ENCODE measurements at regions not wholly inside any gene's neighbourhood (a gene's known extent, or its start where the extent isn't known, plus 50 kb on each side); places are given as distances from the start of the nearest gene placed in this dataset.

DNA sequence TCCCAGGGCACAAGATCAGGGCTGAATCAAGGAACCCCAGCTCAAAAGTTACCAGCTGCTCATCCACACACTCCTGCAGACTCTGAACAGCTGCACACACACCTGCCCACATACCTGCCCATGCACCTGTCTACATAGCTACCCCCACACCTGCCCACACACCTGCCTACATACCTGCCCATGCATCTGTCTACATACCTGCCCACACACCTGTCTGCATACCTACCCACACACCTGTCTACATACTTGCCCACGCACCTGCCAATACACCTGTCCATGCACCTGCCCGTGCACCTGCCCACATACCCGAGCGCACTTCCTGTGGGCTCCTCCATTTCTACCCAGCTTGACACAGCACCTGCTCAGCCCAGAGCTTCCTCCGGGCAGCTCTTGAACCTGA lies 122.8 kb upstream of the AGAP1 start:
- TF ChIP-seq, protein P1, sequence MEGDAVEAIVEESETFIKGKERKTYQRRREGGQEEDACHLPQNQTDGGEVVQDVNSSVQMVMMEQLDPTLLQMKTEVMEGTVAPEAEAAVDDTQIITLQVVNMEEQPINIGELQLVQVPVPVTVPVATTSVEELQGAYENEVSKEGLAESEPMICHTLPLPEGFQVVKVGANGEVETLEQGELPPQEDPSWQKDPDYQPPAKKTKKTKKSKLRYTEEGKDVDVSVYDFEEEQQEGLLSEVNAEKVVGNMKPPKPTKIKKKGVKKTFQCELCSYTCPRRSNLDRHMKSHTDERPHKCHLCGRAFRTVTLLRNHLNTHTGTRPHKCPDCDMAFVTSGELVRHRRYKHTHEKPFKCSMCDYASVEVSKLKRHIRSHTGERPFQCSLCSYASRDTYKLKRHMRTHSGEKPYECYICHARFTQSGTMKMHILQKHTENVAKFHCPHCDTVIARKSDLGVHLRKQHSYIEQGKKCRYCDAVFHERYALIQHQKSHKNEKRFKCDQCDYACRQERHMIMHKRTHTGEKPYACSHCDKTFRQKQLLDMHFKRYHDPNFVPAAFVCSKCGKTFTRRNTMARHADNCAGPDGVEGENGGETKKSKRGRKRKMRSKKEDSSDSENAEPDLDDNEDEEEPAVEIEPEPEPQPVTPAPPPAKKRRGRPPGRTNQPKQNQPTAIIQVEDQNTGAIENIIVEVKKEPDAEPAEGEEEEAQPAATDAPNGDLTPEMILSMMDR (IDR thresholded peaks at IDR 0.05; ENCODE audit: control extremely low read depth in 1 of 3, insufficient read depth in 1 of 3, low read depth in 1 of 3, low read length in 3 of 3) = no peak
- TF ChIP-seq, protein P2, sequence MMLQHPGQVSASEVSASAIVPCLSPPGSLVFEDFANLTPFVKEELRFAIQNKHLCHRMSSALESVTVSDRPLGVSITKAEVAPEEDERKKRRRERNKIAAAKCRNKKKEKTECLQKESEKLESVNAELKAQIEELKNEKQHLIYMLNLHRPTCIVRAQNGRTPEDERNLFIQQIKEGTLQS (IDR thresholded peaks at IDR 0.05; ENCODE audit: insufficient read depth, low read depth, low read length) = no peak
- TF ChIP-seq RNF2 (IDR thresholded peaks at IDR 0.05; ENCODE audit: borderline replicate concordance, low read depth, low read length, missing control alignments, poor library complexity, severe bottlenecking) (no peak), POLR2A (IDR thresholded peaks at IDR 0.05; ENCODE audit: control extremely low read depth in 1 of 2, low read depth in 2 of 2, low read length in 2 of 2) (no peak), POLR2AphosphoS5 (IDR thresholded peaks at IDR 0.05; ENCODE audit: low read depth, low read length) (no peak), CEBPB (IDR thresholded peaks at IDR 0.05; ENCODE audit: low read depth, low read length) (no peak), NRF1 (IDR thresholded peaks at IDR 0.05; ENCODE audit: low read depth, low read length) (no peak), YY1 (IDR thresholded peaks at IDR 0.05; ENCODE audit: low read depth, low read length) (no peak), CBX8 (IDR thresholded peaks at IDR 0.05; ENCODE audit: borderline replicate concordance, low read depth, low read length) (no peak), JUND (IDR thresholded peaks at IDR 0.05; ENCODE audit: low read length) (no peak), SIN3A (conservative IDR thresholded peaks at IDR 0.05 in 1 of 2, IDR thresholded peaks at IDR 0.05 in 1 of 2; ENCODE audit: low read depth in 1 of 2, low read length in 2 of 2) (no peak)
